DND-41 (cell line): ENCODE measurements at regions not wholly inside any gene's neighbourhood (a gene's known extent, or its start where the extent isn't known, plus 50 kb on each side); places are given as distances from the start of the nearest gene placed in this dataset.

ENCODE experiments used
- EZH2 ChIP-seq: IDR thresholded peaks from 3 replicates; pipeline ENCODE4 v1.6.1; 2012; ENCODE audit warnings: borderline replicate concordance, low read depth, mild to moderate bottlenecking, moderate library complexity, low read length, inconsistent platforms; ENCODE audit not compliant: severe bottlenecking
- TF ChIP-seq, protein P1 (sequence below): IDR thresholded peaks from 2 replicates; pipeline ENCODE4 v1.5.1; 2012; ENCODE audit warnings: borderline replicate concordance, low read length, moderate library complexity, mild to moderate bottlenecking; ENCODE audit not compliant: poor library complexity, severe bottlenecking; ENCODE audit errors: extremely low read depth

GRCh38 chr14:34004881-34005280, 54.0 kb upstream of the EGLN3 start:
- TF ChIP-seq EZH2: no peak
- TF ChIP-seq, protein P1, sequence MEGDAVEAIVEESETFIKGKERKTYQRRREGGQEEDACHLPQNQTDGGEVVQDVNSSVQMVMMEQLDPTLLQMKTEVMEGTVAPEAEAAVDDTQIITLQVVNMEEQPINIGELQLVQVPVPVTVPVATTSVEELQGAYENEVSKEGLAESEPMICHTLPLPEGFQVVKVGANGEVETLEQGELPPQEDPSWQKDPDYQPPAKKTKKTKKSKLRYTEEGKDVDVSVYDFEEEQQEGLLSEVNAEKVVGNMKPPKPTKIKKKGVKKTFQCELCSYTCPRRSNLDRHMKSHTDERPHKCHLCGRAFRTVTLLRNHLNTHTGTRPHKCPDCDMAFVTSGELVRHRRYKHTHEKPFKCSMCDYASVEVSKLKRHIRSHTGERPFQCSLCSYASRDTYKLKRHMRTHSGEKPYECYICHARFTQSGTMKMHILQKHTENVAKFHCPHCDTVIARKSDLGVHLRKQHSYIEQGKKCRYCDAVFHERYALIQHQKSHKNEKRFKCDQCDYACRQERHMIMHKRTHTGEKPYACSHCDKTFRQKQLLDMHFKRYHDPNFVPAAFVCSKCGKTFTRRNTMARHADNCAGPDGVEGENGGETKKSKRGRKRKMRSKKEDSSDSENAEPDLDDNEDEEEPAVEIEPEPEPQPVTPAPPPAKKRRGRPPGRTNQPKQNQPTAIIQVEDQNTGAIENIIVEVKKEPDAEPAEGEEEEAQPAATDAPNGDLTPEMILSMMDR: no peak
